ENCODE measurements at regions not wholly inside any gene's neighbourhood (a gene's known extent, or its start where the extent isn't known, plus 50 kb on each side); places are given as distances from the start of the nearest gene placed in this dataset.

DNA sequence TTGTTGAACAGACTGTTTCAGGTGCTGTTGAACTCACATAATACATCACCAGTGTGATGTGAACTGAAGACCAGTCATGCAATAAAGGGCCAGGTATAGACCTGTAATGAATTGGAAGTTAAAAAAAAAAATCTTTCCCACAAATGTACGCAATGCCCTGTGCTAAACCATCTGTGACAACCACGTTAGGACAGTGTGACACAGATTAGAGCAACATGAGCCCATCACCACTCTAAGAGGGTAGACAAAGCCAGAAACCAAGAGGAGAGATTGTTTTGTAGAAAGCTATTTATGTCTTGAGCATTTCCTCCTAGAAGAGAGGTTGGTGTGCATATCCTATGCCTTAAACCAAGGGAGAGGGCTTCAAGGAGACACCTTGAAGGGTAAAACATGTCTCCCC, 77.0 kb upstream of the BEND6 start:
- TF ChIP-seq POLR2A (IDR thresholded peaks at IDR 0.05; ENCODE audit: low read length) (no peak), CTCF (IDR thresholded peaks at IDR 0.05) (no peak), MAZ (IDR thresholded peaks at IDR 0.05; ENCODE audit: borderline replicate concordance, low read depth, low read length) (no peak), ZFP36 (IDR thresholded peaks at IDR 0.05; ENCODE audit: borderline replicate concordance, partially characterized antibody) (no peak), PBX3 (IDR thresholded peaks at IDR 0.05) (no peak), USF2 (IDR thresholded peaks at IDR 0.05) (no peak), RAD21 (conservative IDR thresholded peaks at IDR 0.05 in 1 of 2, IDR thresholded peaks at IDR 0.05 in 1 of 2) (no peak), EHMT2 (IDR thresholded peaks at IDR 0.05; ENCODE audit: low read depth) (no peak), FOSL2 (IDR thresholded peaks at IDR 0.05) (no peak), FOSL2 (CRISPR knock-in tag; IDR thresholded peaks at IDR 0.05) (no peak), RCOR1 (IDR thresholded peaks at IDR 0.05; ENCODE audit: low read depth, low read length) (no peak), FOXS1 (CRISPR knock-in tag; IDR thresholded peaks at IDR 0.05) (no peak), MAX (IDR thresholded peaks at IDR 0.05) (no peak), ESRRA (IDR thresholded peaks at IDR 0.05; ENCODE audit: borderline replicate concordance, low read length) (no peak)
- TF ChIP-seq, protein P1, sequence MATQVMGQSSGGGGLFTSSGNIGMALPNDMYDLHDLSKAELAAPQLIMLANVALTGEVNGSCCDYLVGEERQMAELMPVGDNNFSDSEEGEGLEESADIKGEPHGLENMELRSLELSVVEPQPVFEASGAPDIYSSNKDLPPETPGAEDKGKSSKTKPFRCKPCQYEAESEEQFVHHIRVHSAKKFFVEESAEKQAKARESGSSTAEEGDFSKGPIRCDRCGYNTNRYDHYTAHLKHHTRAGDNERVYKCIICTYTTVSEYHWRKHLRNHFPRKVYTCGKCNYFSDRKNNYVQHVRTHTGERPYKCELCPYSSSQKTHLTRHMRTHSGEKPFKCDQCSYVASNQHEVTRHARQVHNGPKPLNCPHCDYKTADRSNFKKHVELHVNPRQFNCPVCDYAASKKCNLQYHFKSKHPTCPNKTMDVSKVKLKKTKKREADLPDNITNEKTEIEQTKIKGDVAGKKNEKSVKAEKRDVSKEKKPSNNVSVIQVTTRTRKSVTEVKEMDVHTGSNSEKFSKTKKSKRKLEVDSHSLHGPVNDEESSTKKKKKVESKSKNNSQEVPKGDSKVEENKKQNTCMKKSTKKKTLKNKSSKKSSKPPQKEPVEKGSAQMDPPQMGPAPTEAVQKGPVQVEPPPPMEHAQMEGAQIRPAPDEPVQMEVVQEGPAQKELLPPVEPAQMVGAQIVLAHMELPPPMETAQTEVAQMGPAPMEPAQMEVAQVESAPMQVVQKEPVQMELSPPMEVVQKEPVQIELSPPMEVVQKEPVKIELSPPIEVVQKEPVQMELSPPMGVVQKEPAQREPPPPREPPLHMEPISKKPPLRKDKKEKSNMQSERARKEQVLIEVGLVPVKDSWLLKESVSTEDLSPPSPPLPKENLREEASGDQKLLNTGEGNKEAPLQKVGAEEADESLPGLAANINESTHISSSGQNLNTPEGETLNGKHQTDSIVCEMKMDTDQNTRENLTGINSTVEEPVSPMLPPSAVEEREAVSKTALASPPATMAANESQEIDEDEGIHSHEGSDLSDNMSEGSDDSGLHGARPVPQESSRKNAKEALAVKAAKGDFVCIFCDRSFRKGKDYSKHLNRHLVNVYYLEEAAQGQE (IDR thresholded peaks at IDR 0.05) = no peak
